Prostate gland (tissue), 2 donors: ENCODE measurements at regions not wholly inside any gene's neighbourhood (a gene's known extent, or its start where the extent isn't known, plus 50 kb on each side); places are given as distances from the start of the nearest gene placed in this dataset.

Source experiments
- DNase-seq: peaks from one replicate; pipeline ENCODE4 v3.0.0-alpha.2; 2019; ENCODE audit warnings: low spot score
- H3K27ac ChIP-seq, 2 donors: fragments of 200-600 bp; sonication (generic); 2 replicates each; pipeline ENCODE4 v1.5.1; 2017 to 2019
- H3K27me3 ChIP-seq: fragments of 200-600 bp; sonication (generic); replicated peaks from 2 replicates; pipeline ENCODE4 v1.5.1; 2019; ENCODE audit not compliant: insufficient read depth
- H3K36me3 ChIP-seq, 2 donors: fragments of 200-600 bp; sonication (generic); 1 replicate in 1 of 2; 2 replicates in 1 of 2; pipeline versions ENCODE4 v1.5.1 to v1.8.1; 2017 to 2019
- H3K4me1 ChIP-seq: fragments of 200-600 bp; sonication (generic); replicated peaks from 2 replicates; pipeline ENCODE4 v1.5.1; 2019
- H3K4me3 ChIP-seq, 2 donors: fragments of 200-600 bp; sonication (generic); 2 replicates each; pipeline ENCODE4 v1.5.1; 2017 to 2019
- H3K9me3 ChIP-seq: fragments of 200-600 bp; sonication (generic); 2 replicates; pipeline ENCODE4 v1.5.1; 2017
- POLR2A ChIP-seq: fragments of 450-650 bp; IDR thresholded peaks from one replicate; pipeline ENCODE4 v1.6.1; 2016; ENCODE audit warnings: antibody characterized with exemption, mild to moderate bottlenecking
- POLR2AphosphoS5 ChIP-seq: sonication (generic); formaldehyde crosslinking; IDR thresholded peaks from one replicate; pipeline ENCODE4 v1.6.1; 2017; ENCODE audit warnings: antibody characterized with exemption
- WGBS: methylation state at CpG from one replicate; pipeline ENCODE4 v1.1.5; 2018; 5-methylcytosine and 5-hydroxymethylcytosine counted together
- intact Hi-C: fragments of 100-400 bp; cut with DNase I; formaldehyde crosslinking; loops from one replicate; pipeline ENCODE4 v1.14.2; 2022
- TF ChIP-seq, protein P1 (sequence below), 4 experiments: fragments of 200-600 bp in 2 of 4; fragments of 450-650 bp in 2 of 4; sonication (generic) in 2 of 4; IDR thresholded peaks; 1 replicate in 3 of 4; 2 replicates in 1 of 4; pipeline ENCODE4 v1.5.1; 2016 to 2019; ENCODE audit warnings: antibody characterized with exemption in 4 of 4, mild to moderate bottlenecking in 2 of 4, moderate library complexity in 2 of 4

DNA sequence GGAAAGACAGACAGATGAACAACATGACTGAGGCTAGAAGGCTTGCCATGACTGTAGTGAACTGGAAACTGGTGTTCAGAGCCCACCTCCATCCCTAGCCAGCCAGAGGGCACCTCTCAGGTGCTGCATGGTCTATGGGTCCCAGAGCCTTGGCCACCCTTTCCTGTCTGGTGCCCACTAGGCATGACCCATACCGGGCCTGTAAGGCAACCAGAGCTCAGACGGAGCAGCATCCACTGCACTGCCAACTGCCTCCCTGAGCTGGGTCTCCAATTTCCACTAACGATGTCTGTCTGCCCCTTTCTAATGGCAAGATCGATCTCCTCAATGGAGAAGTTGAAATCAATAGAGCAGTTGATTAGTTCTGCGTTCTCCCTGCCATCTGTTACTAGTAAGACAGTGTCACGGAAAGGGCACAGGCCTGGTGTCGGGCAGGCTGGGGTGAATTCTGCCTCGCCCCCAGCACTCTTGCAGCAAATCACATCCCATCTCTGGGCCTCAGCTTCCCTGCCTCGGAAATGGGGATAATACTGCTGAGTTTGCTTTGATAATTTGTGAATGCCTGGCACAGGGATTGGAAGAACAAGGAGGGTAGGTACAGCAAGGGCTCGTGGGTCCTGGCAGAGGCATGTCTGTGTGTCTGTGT, 172.3 kb upstream of the MVB12B start:
- 85% methylated on average over 10 of the region's 10 CpGs for WGBS
- no peak overlapping the region for H3K27ac ChIP-seq
- intact Hi-C loops = no loop called here
- no peaks in the 10 kb centered on the region for H3K9me3 ChIP-seq
- H3K4me3 ChIP-seq = no peak overlapping the region
- no peak for TF ChIP-seq POLR2AphosphoS5
- TF ChIP-seq, protein P1, sequence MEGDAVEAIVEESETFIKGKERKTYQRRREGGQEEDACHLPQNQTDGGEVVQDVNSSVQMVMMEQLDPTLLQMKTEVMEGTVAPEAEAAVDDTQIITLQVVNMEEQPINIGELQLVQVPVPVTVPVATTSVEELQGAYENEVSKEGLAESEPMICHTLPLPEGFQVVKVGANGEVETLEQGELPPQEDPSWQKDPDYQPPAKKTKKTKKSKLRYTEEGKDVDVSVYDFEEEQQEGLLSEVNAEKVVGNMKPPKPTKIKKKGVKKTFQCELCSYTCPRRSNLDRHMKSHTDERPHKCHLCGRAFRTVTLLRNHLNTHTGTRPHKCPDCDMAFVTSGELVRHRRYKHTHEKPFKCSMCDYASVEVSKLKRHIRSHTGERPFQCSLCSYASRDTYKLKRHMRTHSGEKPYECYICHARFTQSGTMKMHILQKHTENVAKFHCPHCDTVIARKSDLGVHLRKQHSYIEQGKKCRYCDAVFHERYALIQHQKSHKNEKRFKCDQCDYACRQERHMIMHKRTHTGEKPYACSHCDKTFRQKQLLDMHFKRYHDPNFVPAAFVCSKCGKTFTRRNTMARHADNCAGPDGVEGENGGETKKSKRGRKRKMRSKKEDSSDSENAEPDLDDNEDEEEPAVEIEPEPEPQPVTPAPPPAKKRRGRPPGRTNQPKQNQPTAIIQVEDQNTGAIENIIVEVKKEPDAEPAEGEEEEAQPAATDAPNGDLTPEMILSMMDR (IDR thresholded peaks at IDR 0.05) = no peak
- no peak for TF ChIP-seq POLR2A
- H3K36me3 ChIP-seq = no peaks in the 10 kb centered on the region
- DNase-seq = no peak
- peaks cover 5% of the 10 kb centered on the region for H3K27me3 ChIP-seq
- no peaks in the 10 kb centered on the region for H3K4me1 ChIP-seq

DNA sequence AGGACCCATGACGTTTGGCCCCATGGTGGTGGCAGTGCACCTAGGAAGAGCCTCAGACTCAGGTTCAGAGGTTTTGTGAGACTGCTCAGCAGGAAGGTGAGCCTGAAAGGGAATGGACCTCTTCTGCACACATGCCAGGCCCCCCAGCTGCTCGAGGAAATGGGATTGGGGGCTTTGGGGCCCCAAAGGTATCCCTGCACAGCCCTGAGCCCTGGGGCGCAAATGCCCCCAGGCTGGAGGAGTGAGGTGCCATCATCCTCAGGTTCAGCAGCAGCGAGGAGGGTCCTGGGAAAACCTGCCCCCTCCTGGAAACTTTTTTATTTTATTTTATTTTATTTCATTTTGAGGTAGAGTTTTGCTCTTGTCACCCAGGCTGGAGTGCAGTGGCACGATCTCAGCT, 171.8 kb upstream of the MVB12B start:
- Histone ChIP-seq H3K36me3 (no peaks in the 10 kb centered on the region), H3K9me3 (no peaks in the 10 kb centered on the region), H3K4me1 (no peaks in the 10 kb centered on the region), H3K27me3 (peaks cover 5% of the 10 kb centered on the region), H3K27ac (no peak overlapping the region), H3K4me3 (no peak overlapping the region)
- DNase-seq = no peak
- TF ChIP-seq, protein P1 (IDR thresholded peaks at IDR 0.05) = no peak
- TF ChIP-seq POLR2AphosphoS5 (no peak), POLR2A (no peak)
- WGBS = 82% methylated on average over 5 of the region's 5 CpGs
- intact Hi-C loops = no loop called here

DNA sequence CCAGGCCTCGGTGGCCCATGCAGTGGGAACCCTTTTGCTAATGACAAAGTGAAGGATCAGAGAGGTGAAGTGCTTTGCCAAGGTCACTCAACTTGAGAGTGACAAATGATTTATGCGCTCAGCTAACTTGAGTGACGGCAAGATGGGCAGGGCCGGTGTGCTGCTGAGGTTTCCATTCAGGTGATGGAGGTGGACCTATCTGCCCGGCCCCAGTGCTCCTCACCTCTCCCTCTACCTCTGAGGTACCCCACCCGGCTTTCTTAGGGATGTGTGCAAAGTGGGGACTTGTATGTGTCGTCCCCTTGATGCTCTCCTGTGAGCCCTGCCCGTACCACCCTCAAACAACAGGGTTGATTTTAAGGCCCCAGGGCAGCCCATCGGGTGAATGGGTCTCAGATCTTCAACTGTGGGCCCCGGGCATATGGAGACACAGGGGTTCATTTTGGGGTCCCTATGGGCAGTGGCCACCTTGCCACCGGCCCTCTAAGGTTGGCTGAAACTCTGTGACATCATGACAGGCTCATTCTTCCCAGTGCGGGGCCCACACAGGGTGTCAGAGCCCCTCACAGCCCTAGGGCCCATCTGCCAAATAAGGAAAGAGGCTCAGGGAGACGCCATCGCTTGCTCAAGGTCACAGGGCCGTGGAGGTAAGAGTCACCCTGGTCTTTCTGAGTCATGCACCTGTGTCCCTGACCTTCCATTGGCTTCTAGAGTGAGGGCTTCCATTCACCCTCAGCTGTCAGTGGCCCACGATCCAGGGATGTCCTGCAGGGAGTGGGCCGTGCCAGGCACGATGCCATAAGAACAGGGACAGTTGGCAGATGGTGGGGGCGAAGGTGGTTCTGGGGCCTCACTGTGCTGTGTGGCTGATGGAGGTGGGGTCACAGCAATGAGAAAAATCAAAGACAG, 170.6 kb upstream of the MVB12B start:
- TF ChIP-seq POLR2A (no peak), POLR2AphosphoS5 (no peak)
- TF ChIP-seq, protein P1 (IDR thresholded peaks at IDR 0.05) = no peak
- H3K4me3 ChIP-seq = no peak overlapping the region
- H3K4me1 ChIP-seq = no peaks in the 10 kb centered on the region
- 95% methylated on average over 19 of the region's 19 CpGs for WGBS
- H3K9me3 ChIP-seq = no peaks in the 10 kb centered on the region
- no peak for DNase-seq
- H3K27me3 ChIP-seq = peaks cover 5% of the 10 kb centered on the region
- no peaks in the 10 kb centered on the region for H3K36me3 ChIP-seq
- no peak overlapping the region for H3K27ac ChIP-seq
- intact Hi-C loops = no loop called here

DNA sequence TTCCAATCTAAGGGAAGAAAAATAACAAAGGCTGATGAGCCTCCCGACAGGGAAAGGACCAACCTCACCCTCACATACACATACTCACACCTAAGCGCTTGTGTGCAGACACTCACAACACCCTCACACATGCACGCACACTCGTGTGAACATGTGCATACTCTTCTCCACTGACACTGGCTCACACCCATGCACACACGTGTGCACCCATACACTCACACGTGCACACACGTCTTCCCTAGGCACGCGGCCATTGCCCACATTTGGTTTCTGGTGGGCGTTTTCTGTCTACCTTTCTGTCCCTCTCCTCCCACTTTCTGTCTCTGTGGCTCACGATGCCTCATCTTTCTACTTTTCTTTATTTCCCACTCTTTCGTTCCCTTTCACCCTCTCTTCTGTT, 169.7 kb upstream of the MVB12B start:
- H3K4me1 ChIP-seq = no peaks in the 10 kb centered on the region
- H3K27me3 ChIP-seq = peaks cover 4% of the 10 kb centered on the region
- H3K9me3 ChIP-seq = no peaks in the 10 kb centered on the region
- 90% methylated on average over 12 of the region's 12 CpGs for WGBS
- intact Hi-C loops = no loop called here
- no peak for DNase-seq
- no peak overlapping the region for H3K27ac ChIP-seq
- no peaks in the 10 kb centered on the region for H3K36me3 ChIP-seq
- no peak overlapping the region for H3K4me3 ChIP-seq
- no peak for TF ChIP-seq POLR2AphosphoS5
- no peak for TF ChIP-seq POLR2A
- TF ChIP-seq, protein P1 (IDR thresholded peaks at IDR 0.05) = no peak
